SIG-M5 treated with dmso at 0.1 percent for 504 hours (cell line): ENCODE measurements at regions not wholly inside any gene's neighbourhood (a gene's known extent, or its start where the extent isn't known, plus 50 kb on each side); places are given as distances from the start of the nearest gene placed in this dataset.

Source experiments
- DNase-seq: peaks from one replicate; lab custom pipeline; 2025; ENCODE audit not compliant: unreplicated experiment; lab: John Stamatoyannopoulos, UW

GRCh38 chr22:48786679-48786996 lies 1041.0 kb downstream of the BRD1 start:
- DNase-seq = no peak

- DNase-seq = no peak
Observed at GRCh38 chr22:48785792-48786678, 1041.6 kb downstream of the BRD1 start.

GRCh38 chr22:48784701-48785503 lies 1042.8 kb downstream of the BRD1 start:
- no peak for DNase-seq

- no peak for DNase-seq
Observed at GRCh38 chr22:48783821-48784266, 1043.8 kb downstream of the BRD1 start.

- no peak for DNase-seq
Observed at GRCh38 chr22:48782811-48783511, 1044.7 kb downstream of the BRD1 start.

- DNase-seq = no peak
Observed at GRCh38 chr22:48782326-48782725, 1045.3 kb downstream of the BRD1 start.

GRCh38 chr22:48781868-48782267 lies 1045.8 kb downstream of the BRD1 start:
- no peak for DNase-seq

- no peak for DNase-seq
Observed at GRCh38 chr22:48781391-48781790, 1046.3 kb downstream of the BRD1 start.

GRCh38 chr22:48780597-48781277 lies 1046.9 kb downstream of the BRD1 start:
- no peak for DNase-seq

GRCh38 chr22:48779661-48780596 lies 1047.7 kb downstream of the BRD1 start:
- DNase-seq = no peak

- DNase-seq = no peak
Observed at GRCh38 chr22:48779211-48779643, 1048.4 kb downstream of the BRD1 start.

GRCh38 chr22:48778308-48779195 lies 1049.1 kb downstream of the BRD1 start:
- no peak for DNase-seq

GRCh38 chr22:48772286-48772907 lies 1055.3 kb downstream of the BRD1 start:
- DNase-seq = no peak

GRCh38 chr22:48765595-48765994 lies 1062.1 kb downstream of the BRD1 start:
- no peak for DNase-seq

GRCh38 chr22:48761546-48761945 lies 1066.1 kb downstream of the BRD1 start:
- no peak for DNase-seq

- DNase-seq = no peak
Observed at GRCh38 chr22:48760481-48761390, 1066.9 kb downstream of the BRD1 start.
